ENCODE measurements at regions not wholly inside any gene's neighbourhood (a gene's known extent, or its start where the extent isn't known, plus 50 kb on each side); places are given as distances from the start of the nearest gene placed in this dataset.

- TF ChIP-seq EZH2phosphoT487 (IDR thresholded peaks at IDR 0.05; ENCODE audit: insufficient read depth, low read depth) (no peak), EZH2 (IDR thresholded peaks at IDR 0.05; ENCODE audit: insufficient read depth, poor library complexity, severe bottlenecking) (no peak)
Observed at GRCh38 chr5:157924490-157924889, 65.5 kb upstream of the CLINT1 start.

All from GM23248 (cell line).